Heart left ventricle (tissue), 16 donors: ENCODE measurements at regions not wholly inside any gene's neighbourhood (a gene's known extent, or its start where the extent isn't known, plus 50 kb on each side); places are given as distances from the start of the nearest gene placed in this dataset.
A peak's percentile ranks its signal among the peaks of the same experiment; 100 is the strongest.

Experiments used
- ATAC-seq, 4 donors: fragments of 200-7000 bp; cut with Tn5 transposase; one replicate each; pipeline ENCODE4 v1.9.1; 2020 to 2022; ENCODE audit warnings: moderate library complexity in 4 of 4, mild to moderate bottlenecking in 3 of 4, moderate number of reproducible peaks in 1 of 4
- DNase-seq, 5 donors: peaks; one replicate each; pipeline ENCODE4 v3.0.0-alpha.2; 2020
- H3K27ac ChIP-seq, 12 donors: fragments of 200-600 bp; sonication (generic) in 4 of 12; one replicate each; pipeline versions ENCODE4 v1.5.0 to v1.8.0; 2016 to 2022; ENCODE audit warnings: mild to moderate bottlenecking in 2 of 12
- H3K27me3 ChIP-seq, 9 donors: fragments of 200-600 bp; sonication (generic) in 2 of 9; one replicate each; pipeline versions ENCODE4 v1.5.1 to v1.8.0; 2016 to 2022; ENCODE audit warnings: mild to moderate bottlenecking in 3 of 9
- H3K36me3 ChIP-seq, 9 donors: fragments of 200-600 bp; sonication (generic) in 2 of 9; one replicate each; pipeline versions ENCODE4 v1.5.0 to v1.8.0; 2018 to 2022; ENCODE audit warnings: mild to moderate bottlenecking in 2 of 9
- H3K4me1 ChIP-seq, 12 donors: fragments of 200-600 bp; sonication (generic) in 4 of 12; one replicate each; pipeline versions ENCODE4 v1.5.0 to v1.8.0; 2016 to 2022; ENCODE audit warnings: mild to moderate bottlenecking in 3 of 12
- H3K4me3 ChIP-seq, 12 donors: fragments of 200-600 bp; sonication (generic) in 4 of 12; one replicate each; pipeline versions ENCODE4 v1.5.0 to v1.8.0; 2017 to 2022; ENCODE audit warnings: mild to moderate bottlenecking in 9 of 12, moderate library complexity in 4 of 12
- H3K9me3 ChIP-seq, 12 donors: fragments of 200-600 bp; sonication (generic) in 4 of 12; one replicate each; pipeline versions ENCODE4 v1.5.0 to v1.8.0; 2016 to 2022; ENCODE audit warnings: mild to moderate bottlenecking in 1 of 12
- CTCF ChIP-seq, 12 donors: fragments of 200-600 bp; sonication (generic) in 4 of 12; IDR thresholded peaks; one replicate each; pipeline versions ENCODE4 v1.5.0 to v1.8.0; 2018 to 2022; ENCODE audit warnings: antibody characterized with exemption in 12 of 12, mild to moderate bottlenecking in 5 of 12
- POLR2A ChIP-seq, 2 donors: fragments of 450-650 bp; IDR thresholded peaks; one replicate each; pipeline ENCODE4 v1.6.1; 2017; ENCODE audit warnings: antibody characterized with exemption in 2 of 2, mild to moderate bottlenecking in 2 of 2, moderate library complexity in 2 of 2
- WGBS, 4 donors: extraction: QIAGEN DNeasy Blood & Tissue Kit in 2 of 4; methylation state at CpG; one replicate each; pipeline versions ENCODE4 v1.1.5 to v1.1.7; 2013 to 2018; 5-methylcytosine and 5-hydroxymethylcytosine counted together
- intact Hi-C, 10 donors: fragments of 100-400 bp; cut with DNase I; formaldehyde crosslinking; loops; one replicate each; pipeline versions ENCODE4 v1.11.1 to v1.14.2; 2022
- donor health status: ischemic (EF 13 %, LVEDD 7.1; RV severe dilation, severe dysfunction).
- donor health status: healthy with polysubstance abuse.
- donor health status: DM: no; HTN: yes; CAD: no.
- donor health status: DM: no; HTN: no; CAD: no.
- donor health status: ischemic (EF 25% LVEDD 6.9; RV normal size, moderate dysfunction).
- donor health status: ischemic (EF 25% LVEDD 5.7; RV mildly dilated, moderate dysfunction).
- donor health status: healthy.
- donor health status: DM: yes; HTN: yes; CAD: no.
- donor health status: ischemic (EF 35%, LVEDD 5.7; RV mildly dilated, moderate dysfunction).
- donor health status: nonischemic (EF 11% LVEDD 7.7; RV severe dilation, severe dysfunction).
- donor health status: DM: yes; HTN: yes; CAD: no.
- donor health status: PGD.
- donor health status: ischemic (EF 29% LVEDD 5.4; RV normal size, mild dysfunction).
- donor health status: nonischemic (EF 23%, LVEDD 6.1; RV moderate dilation, normal function).

DNA sequence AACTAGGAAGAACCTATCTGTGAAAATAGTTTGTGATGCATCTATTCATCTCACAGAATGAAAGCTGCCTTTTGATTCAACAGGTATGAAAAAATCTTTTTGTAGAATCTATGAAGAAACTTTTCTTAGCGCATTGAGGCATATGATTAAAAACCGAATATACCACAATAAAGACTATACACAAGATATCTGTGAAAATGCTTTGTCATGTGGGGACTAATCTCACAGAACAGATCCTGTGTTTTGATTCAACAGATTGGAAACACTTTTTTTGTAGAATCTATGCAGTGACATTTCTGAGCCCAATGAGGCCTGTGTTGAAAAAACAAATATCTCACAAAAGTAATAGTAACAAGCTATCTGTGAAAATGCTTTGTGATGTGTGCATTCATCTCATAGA is 2247.5 kb downstream of the TP53TG3F start:
- Histone ChIP-seq H3K4me1 (peaks cover 0 to 9% (median 0%) of the 10 kb centered on the region in 12 donors), H3K4me3 (no peak overlapping the region), H3K27me3 (no peaks in the 10 kb centered on the region), H3K27ac (no peak overlapping the region), H3K36me3 (no peaks in the 10 kb centered on the region), H3K9me3 (peaks cover 0 to 46% (median 0%) of the 10 kb centered on the region in 12 donors)
- 88 to 97% (median 93%) methylated on average over 2 of the region's 2 CpGs for WGBS, 4 donors
- ATAC-seq (no peak), DNase-seq (no peak)
- intact Hi-C loops, result no loop called here
- no peak for TF ChIP-seq POLR2A (IDR thresholded peaks at IDR 0.05)
- no peak for TF ChIP-seq CTCF (IDR thresholded peaks at IDR 0.05)

GRCh38 chr16:35711435-35711834 is 2252.0 kb downstream of the TP53TG3F start:
- Histone ChIP-seq H3K27me3 (no peaks in the 10 kb centered on the region), H3K4me3 (no peak overlapping the region), H3K9me3 (peaks cover 0 to 64% (median 6%) of the 10 kb centered on the region in 12 donors), H3K27ac (no peak overlapping the region), H3K4me1 (peaks cover 0 to 37% (median 4%) of the 10 kb centered on the region in 12 donors), H3K36me3 (no peaks in the 10 kb centered on the region)
- ATAC-seq (no peak), DNase-seq (no peak)
- intact Hi-C loops, result loop anchor here in 1 of 10 donors (10.0 kb wide), 1 partner anchor 57 kb away; no protein-coding TSS in a partner anchor
- WGBS, 4 donors, result 40 to 61% (median 47%) methylated on average over 6 of the region's 6 CpGs
- TF ChIP-seq POLR2A (IDR thresholded peaks at IDR 0.05) (no peak), CTCF (IDR thresholded peaks at IDR 0.05) (no peak)

DNA sequence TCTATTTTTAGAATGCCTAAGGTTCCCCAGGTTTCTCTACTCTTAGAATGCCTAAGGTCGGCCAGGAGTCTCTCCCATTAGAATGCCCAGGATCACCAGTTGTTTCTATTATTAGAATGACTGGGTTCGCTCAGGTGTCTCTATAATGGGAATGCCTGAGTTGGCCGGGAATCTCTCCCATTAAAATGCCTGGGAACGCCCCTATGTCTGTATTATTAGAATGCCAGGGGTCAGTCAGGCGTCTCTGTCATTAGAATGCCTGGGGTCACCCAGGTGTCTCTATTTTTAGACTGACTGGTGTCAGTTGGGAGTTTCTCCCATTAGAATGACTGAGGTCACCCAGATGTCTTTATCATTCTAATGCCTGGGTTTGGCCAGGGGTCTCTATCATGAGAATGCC is 2252.5 kb downstream of the TP53TG3F start:
- TF ChIP-seq CTCF (IDR thresholded peaks at IDR 0.05) (no peak), POLR2A (IDR thresholded peaks at IDR 0.05) (no peak)
- no peak overlapping the region for H3K4me3 ChIP-seq
- peaks cover 0 to 68% (median 6%) of the 10 kb centered on the region in 12 donors for H3K9me3 ChIP-seq
- DNase-seq (no peak), ATAC-seq (no peak)
- H3K27ac ChIP-seq, result no peak overlapping the region
- H3K4me1 ChIP-seq, result peaks cover 0 to 37% (median 4%) of the 10 kb centered on the region in 12 donors
- 25 to 65% (median 47%) methylated on average over 5 of the region's 5 CpGs for WGBS, 4 donors
- intact Hi-C loops, result loop anchor here in 1 of 10 donors (10.0 kb wide), 1 partner anchor 57 kb away; no protein-coding TSS in a partner anchor
- no peaks in the 10 kb centered on the region for H3K36me3 ChIP-seq
- no peaks in the 10 kb centered on the region for H3K27me3 ChIP-seq

DNA sequence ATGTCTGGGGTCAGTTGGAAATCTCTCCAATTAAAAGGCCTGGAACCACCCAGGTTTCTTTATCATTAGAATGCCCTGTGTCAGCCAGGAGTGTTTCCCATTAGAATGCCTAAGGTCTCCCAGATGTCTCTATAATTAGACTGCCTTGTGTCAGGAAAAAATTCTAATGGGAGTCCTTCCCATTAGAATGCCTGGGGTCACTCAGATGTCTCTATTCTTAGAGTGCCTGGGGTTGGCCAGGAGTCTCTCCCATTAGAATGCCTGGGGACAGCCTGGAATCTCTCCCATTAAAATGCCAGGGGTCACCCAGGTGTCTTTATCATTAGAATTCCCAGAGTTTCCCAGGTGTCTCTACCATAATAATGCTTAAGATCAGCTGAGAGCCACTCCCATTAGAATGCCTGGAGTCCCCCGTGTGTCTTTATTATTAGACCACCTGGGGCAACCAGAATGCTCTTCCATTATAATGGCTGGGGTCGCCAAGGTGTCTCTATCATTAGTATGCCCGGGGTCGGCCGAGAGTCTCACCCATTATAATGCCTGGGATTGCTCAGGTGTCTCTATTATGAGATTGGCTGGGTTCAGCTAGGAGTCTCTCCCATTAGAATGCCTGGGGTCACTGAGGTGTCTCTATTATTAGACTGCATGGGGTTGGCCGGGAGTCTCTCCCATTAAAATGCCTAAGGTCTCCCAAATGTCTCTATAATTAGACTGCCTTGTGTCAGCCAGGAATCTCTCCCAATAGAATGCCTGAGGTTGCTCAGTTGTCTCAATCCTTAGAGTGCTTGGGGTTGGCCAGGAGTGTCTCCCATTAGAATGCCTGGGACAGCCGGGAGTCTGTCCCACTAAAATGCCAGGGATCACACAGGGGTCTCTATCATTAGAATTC is 2254.6 kb downstream of the TP53TG3F start:
- no peak overlapping the region for H3K4me3 ChIP-seq
- DNase-seq (peak in 3 of 5 donors; percentile 19 to 41 (median 30)), ATAC-seq (peak; percentile 87 to 95 (median 92))
- intact Hi-C loops, result loop anchor here in 1 of 10 donors (10.0 kb wide), 1 partner anchor 59 kb away; no protein-coding TSS in a partner anchor
- TF ChIP-seq POLR2A (IDR thresholded peaks at IDR 0.05), result no peak
- no peak for TF ChIP-seq CTCF (IDR thresholded peaks at IDR 0.05)
- H3K27me3 ChIP-seq, result no peaks in the 10 kb centered on the region
- H3K9me3 ChIP-seq, result peaks cover 0 to 70% (median 6%) of the 10 kb centered on the region in 12 donors
- H3K4me1 ChIP-seq, result peaks cover 0 to 37% (median 4%) of the 10 kb centered on the region in 12 donors
- no peaks in the 10 kb centered on the region for H3K36me3 ChIP-seq
- peak overlapping the region in 7 of 12 donors; percentile 55 to 95 (median 66) for H3K27ac ChIP-seq
- WGBS, 4 donors, result 32 to 64% (median 53%) methylated on average over 6 to 7 of the region's 7 CpGs
